ENCODE measurements at regions not wholly inside any gene's neighbourhood (a gene's known extent, or its start where the extent isn't known, plus 50 kb on each side); places are given as distances from the start of the nearest gene placed in this dataset.

DNA sequence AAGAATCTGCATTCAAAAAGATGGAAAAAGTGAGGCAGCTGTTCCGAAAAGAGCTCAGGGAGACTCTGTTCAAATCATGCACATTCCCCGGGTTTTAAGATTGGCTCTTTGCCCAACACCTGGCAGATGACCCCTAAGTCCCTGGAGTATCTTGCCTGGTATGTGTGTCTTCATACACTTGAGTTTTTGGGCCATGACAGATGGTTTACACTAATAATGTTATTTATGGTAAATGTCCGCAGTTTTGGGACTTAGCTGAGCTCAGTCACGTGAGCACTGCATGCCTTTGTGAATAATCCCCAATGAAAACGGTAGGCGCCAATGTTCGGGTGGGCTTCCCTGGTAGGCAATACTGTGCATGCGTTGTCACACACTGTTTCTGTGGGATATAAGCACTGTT is 316.1 kb downstream of the PRDM9 start:
- TF ChIP-seq, protein P1, sequence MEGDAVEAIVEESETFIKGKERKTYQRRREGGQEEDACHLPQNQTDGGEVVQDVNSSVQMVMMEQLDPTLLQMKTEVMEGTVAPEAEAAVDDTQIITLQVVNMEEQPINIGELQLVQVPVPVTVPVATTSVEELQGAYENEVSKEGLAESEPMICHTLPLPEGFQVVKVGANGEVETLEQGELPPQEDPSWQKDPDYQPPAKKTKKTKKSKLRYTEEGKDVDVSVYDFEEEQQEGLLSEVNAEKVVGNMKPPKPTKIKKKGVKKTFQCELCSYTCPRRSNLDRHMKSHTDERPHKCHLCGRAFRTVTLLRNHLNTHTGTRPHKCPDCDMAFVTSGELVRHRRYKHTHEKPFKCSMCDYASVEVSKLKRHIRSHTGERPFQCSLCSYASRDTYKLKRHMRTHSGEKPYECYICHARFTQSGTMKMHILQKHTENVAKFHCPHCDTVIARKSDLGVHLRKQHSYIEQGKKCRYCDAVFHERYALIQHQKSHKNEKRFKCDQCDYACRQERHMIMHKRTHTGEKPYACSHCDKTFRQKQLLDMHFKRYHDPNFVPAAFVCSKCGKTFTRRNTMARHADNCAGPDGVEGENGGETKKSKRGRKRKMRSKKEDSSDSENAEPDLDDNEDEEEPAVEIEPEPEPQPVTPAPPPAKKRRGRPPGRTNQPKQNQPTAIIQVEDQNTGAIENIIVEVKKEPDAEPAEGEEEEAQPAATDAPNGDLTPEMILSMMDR (optimal IDR thresholded peaks at IDR 0.05 in 1 of 3, IDR thresholded peaks at IDR 0.05 in 1 of 3, conservative IDR thresholded peaks at IDR 0.05 in 1 of 3; ENCODE audit: extremely low read depth in 1 of 3, insufficient read depth in 2 of 3, low read length in 3 of 3), result no peak
- TF ChIP-seq EZH2 (IDR thresholded peaks at IDR 0.05; ENCODE audit: low read length), result no peak
